Nephron progenitor cell (in vitro differentiated cells): ENCODE measurements at regions not wholly inside any gene's neighbourhood (a gene's known extent, or its start where the extent isn't known, plus 50 kb on each side); places are given as distances from the start of the nearest gene placed in this dataset.
A peak's percentile ranks its signal among the peaks of the same experiment; 100 is the strongest.

ENCODE experiments used
- DNase-seq: peaks from one replicate; pipeline ENCODE4 v3.0.0; 2021
- H3K27ac Mint-ChIP-seq: 2 replicates; pipeline ENCODE4 v1.8.0; 2021; ENCODE audit warnings: mild to moderate bottlenecking, moderate library complexity, mixed read lengths
- H3K27me3 Mint-ChIP-seq: 2 replicates; pipeline ENCODE4 v1.8.0; 2021; ENCODE audit warnings: mild to moderate bottlenecking, low read depth, mixed read lengths; ENCODE audit not compliant: poor library complexity
- H3K36me3 Mint-ChIP-seq: 2 replicates; pipeline ENCODE4 v1.8.0; 2021; ENCODE audit warnings: low read depth, mixed read lengths
- H3K4me1 Mint-ChIP-seq: 2 replicates; pipeline ENCODE4 v1.8.0; 2021; ENCODE audit warnings: mixed read lengths
- H3K4me3 Mint-ChIP-seq: 2 replicates; pipeline ENCODE4 v1.8.0; 2021; ENCODE audit warnings: mild to moderate bottlenecking, moderate library complexity, mixed read lengths
- H3K9me3 Mint-ChIP-seq: 2 replicates; pipeline ENCODE4 v1.8.0; 2021; ENCODE audit warnings: mild to moderate bottlenecking, moderate library complexity, mixed read lengths
- TF ChIP-seq, protein P1 (sequence below): fragments of 200-600 bp; sonication (generic); IDR thresholded peaks from 2 replicates; pipeline ENCODE4 v1.5.0; 2021; ENCODE audit warnings: antibody characterized with exemption

DNA sequence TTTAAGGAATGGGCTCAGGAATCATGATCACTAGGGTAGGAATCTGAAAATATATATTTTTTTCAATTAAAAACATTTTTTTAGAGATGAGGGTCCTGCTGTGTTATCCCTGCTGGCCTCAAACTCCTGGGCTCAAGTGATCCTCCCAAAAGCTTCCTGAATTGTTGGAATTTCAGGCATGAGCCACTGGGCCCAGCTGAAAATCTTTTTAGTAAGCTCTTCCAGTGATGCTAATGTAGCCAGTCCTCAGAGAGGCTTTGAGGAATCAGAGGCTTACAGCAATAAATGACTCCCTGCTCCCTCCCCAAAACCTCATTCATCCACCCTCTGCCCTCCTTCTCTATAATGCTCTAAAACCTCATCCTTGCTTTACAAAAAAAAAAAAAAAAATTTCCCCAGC, 129.5 kb downstream of the ZIC3 start:
- no peaks in the 10 kb centered on the region for H3K36me3 Mint-ChIP-seq
- H3K27me3 Mint-ChIP-seq = peaks cover 3% of the 10 kb centered on the region
- no peak overlapping the region for H3K27ac Mint-ChIP-seq
- no peak overlapping the region for H3K4me3 Mint-ChIP-seq
- peaks cover 5% of the 10 kb centered on the region for H3K9me3 Mint-ChIP-seq
- no peaks in the 10 kb centered on the region for H3K4me1 Mint-ChIP-seq
- no peak for DNase-seq
- TF ChIP-seq, protein P1, sequence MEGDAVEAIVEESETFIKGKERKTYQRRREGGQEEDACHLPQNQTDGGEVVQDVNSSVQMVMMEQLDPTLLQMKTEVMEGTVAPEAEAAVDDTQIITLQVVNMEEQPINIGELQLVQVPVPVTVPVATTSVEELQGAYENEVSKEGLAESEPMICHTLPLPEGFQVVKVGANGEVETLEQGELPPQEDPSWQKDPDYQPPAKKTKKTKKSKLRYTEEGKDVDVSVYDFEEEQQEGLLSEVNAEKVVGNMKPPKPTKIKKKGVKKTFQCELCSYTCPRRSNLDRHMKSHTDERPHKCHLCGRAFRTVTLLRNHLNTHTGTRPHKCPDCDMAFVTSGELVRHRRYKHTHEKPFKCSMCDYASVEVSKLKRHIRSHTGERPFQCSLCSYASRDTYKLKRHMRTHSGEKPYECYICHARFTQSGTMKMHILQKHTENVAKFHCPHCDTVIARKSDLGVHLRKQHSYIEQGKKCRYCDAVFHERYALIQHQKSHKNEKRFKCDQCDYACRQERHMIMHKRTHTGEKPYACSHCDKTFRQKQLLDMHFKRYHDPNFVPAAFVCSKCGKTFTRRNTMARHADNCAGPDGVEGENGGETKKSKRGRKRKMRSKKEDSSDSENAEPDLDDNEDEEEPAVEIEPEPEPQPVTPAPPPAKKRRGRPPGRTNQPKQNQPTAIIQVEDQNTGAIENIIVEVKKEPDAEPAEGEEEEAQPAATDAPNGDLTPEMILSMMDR = no peak

DNA sequence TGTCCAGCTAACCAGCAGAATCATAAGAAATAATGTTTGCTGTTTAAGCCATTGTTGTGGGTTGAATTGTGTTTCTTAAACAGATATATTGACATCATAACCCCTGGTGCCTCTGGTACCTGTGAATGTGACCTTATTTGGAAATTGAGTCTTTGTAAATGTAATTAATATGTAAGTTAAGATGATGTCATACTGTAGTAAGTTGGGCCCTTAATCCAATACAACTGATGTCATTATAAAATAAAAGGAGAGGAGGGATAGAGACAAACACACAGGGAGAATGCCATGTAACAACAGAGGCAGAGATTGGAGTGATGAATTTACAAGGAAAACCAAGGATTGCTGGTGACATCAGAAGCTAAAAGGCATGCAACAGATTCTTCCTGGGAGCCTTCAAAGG, 141.4 kb downstream of the ZIC3 start:
- H3K36me3 Mint-ChIP-seq = no peaks in the 10 kb centered on the region
- peaks cover 14% of the 10 kb centered on the region for H3K9me3 Mint-ChIP-seq
- TF ChIP-seq, protein P1 = no peak
- no peak for DNase-seq
- no peak overlapping the region for H3K4me3 Mint-ChIP-seq
- H3K27me3 Mint-ChIP-seq = peaks cover 2% of the 10 kb centered on the region
- H3K4me1 Mint-ChIP-seq = no peaks in the 10 kb centered on the region
- no peak overlapping the region for H3K27ac Mint-ChIP-seq

DNA sequence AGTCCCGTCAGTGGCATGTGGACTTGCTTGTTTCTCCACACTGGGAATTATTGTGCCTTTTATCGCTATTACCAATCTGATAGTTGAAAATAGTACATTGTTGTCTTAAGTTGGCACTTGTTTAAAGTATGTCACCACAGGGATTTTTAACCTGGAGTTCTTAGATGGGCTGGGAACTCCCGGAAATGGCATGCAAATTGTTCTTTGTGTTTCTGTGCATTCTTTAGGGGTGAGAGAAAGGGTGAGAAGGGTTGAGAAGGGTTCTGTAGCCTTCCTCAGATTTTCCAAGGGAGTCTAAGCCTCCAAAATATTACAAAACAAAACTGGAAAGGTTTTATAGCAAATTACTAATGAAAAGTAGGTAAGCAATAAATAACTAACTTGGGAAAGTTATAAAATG, 176.9 kb downstream of the ZIC3 start:
- H3K9me3 Mint-ChIP-seq = peaks cover 47% of the 10 kb centered on the region
- H3K36me3 Mint-ChIP-seq = no peaks in the 10 kb centered on the region
- TF ChIP-seq, protein P1 = no peak
- no peak overlapping the region for H3K4me3 Mint-ChIP-seq
- H3K27ac Mint-ChIP-seq = no peak overlapping the region
- H3K4me1 Mint-ChIP-seq = peaks cover 25% of the 10 kb centered on the region
- H3K27me3 Mint-ChIP-seq = peaks cover 2% of the 10 kb centered on the region
- DNase-seq = no peak

DNA sequence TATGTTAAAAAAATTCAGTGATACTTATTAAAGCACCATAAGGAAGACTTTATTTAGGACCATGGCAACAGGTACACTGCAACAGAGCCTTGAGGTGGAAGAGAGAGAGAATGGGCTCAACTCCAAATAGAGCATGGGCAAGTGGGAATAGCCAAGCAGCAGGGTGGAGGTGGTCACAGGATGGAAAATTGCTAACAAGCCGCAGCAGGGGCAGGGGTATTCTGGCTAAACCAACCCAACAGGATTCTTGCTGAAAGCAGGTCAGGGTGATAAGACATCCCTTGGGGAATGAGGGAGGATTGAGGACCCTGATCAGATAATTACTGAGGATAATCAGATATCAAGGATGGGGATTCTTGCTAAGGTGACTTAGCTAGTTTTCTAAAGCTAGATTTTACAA, 177.5 kb downstream of the ZIC3 start:
- Mint-ChIP-seq H3K27me3 (peaks cover 2% of the 10 kb centered on the region), H3K4me1 (peaks cover 30% of the 10 kb centered on the region), H3K9me3 (peaks cover 45% of the 10 kb centered on the region), H3K36me3 (no peaks in the 10 kb centered on the region), H3K27ac (no peak overlapping the region), H3K4me3 (no peak overlapping the region)
- TF ChIP-seq, protein P1 = no peak
- no peak for DNase-seq

DNA sequence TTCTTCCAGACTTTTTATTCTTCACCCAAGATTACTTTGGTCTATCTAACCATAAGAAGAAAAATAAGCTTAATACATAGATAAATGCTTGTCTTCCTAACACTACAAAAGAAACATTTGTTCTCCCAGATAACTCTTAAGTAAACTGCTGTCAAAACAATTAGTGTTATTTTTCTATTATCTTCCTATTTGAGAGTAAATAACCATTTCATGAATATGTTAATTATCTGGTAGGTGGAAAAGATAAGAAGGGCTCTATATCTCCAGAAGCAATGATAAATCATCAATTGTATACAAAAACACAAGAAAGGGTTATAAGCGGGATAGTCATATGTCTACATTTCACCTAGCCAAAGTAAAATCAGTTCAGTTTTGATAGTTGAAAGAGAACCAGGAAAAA, 180.4 kb downstream of the ZIC3 start:
- peaks cover 59% of the 10 kb centered on the region for H3K4me1 Mint-ChIP-seq
- no peak for DNase-seq
- H3K9me3 Mint-ChIP-seq = peaks cover 27% of the 10 kb centered on the region
- peaks cover 2% of the 10 kb centered on the region for H3K27me3 Mint-ChIP-seq
- TF ChIP-seq, protein P1 = no peak
- H3K27ac Mint-ChIP-seq = no peak overlapping the region
- no peak overlapping the region for H3K4me3 Mint-ChIP-seq
- no peaks in the 10 kb centered on the region for H3K36me3 Mint-ChIP-seq

DNA sequence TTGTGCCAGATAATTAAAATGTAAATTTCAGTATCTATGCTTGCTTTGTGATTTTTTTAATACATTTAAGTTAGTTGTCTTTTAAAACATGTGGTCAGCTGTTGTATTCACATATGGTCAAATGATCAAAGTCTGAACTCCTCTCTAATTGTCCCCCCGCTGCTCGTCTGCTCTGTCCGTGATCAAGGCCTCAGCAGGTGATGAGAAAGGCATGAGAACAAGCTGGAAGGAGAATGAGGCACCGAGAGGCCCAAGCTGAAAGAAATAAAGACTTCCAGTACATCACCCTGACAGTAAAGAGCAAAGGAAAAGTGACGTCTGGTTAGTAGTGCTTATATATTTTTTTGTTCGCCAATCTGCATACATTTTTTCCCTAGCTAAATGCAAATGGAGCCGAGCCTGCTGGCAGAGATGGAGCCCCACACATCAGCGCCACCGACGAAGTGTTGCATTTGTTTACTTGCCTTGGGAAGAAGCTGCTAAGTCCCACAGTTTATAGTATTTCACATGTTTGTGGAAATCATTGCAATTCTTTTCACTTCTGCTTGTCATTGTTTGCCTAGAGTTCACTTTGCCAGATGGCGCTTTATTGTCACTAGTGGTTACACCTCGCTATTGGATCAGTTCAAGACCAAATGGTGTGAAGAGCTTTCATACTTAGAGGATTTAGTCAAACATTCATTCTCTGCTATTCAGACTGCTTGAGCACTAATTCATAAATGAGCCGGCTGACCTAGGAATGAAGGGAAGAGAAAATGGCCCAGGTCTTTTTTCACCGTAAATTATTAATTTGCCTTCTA, 181.5 kb downstream of the ZIC3 start:
- peaks cover 2% of the 10 kb centered on the region for H3K27me3 Mint-ChIP-seq
- H3K9me3 Mint-ChIP-seq = peaks cover 17% of the 10 kb centered on the region
- peaks cover 60% of the 10 kb centered on the region for H3K4me1 Mint-ChIP-seq
- H3K36me3 Mint-ChIP-seq = no peaks in the 10 kb centered on the region
- TF ChIP-seq, protein P1 = no peak
- H3K4me3 Mint-ChIP-seq = peak overlapping the region; percentile 73
- H3K27ac Mint-ChIP-seq = peak overlapping the region; percentile 83
- no peak for DNase-seq
